AG04449 (cell line): ENCODE measurements at regions not wholly inside any gene's neighbourhood (a gene's known extent, or its start where the extent isn't known, plus 50 kb on each side); places are given as distances from the start of the nearest gene placed in this dataset.

Experiments used
- CTCF ChIA-PET: fragments of 350-600 bp; formaldehyde crosslinking; extraction: SDS; loops from one replicate; lab custom pipeline; 2021; ENCODE audit warnings: antibody characterized with exemption; lab: Yijun Ruan, JAX
- POLR2A ChIA-PET: fragments of 400-600, 350-600 bp; formaldehyde crosslinking; extraction: SDS; loops from one replicate; lab custom pipeline; 2020; ENCODE audit warnings: antibody characterized with exemption, inconsistent platforms; lab: Yijun Ruan, JAX
- DNase-seq: peaks from one replicate; pipeline ENCODE4 v3.0.0-alpha.2; 2010; ENCODE audit warnings: low read depth, low spot score
- H3K4me3 ChIP-seq: 2 replicates; pipeline ENCODE4 v1.5.1; 2011; ENCODE audit warnings: low read depth, mild to moderate bottlenecking, control low read depth, low read length
- TF ChIP-seq, protein P1 (sequence below): IDR thresholded peaks from one replicate; pipeline ENCODE4 v1.5.1; 2011; ENCODE audit warnings: mild to moderate bottlenecking, moderate library complexity, low read length, control low read depth, inconsistent platforms; ENCODE audit not compliant: insufficient read depth; ENCODE audit errors: missing control alignments

DNA sequence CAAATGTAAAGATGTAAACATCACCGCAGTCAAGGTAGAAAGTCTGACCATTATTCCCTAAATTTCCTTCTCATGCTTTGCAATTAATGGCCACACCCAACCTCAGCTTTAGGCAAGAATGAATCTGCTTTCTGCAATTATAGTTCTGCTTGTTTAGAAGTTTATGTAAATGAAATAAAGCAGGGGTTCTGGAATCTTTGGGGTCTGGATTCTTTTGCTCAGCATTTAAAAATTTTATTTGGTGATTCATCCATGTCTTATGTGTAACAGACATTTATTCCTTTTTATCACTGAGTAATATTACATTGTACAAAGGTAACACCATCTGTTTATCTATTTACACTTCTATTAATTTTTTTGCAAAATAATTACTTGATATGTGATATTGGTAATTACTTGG lies 613.6 kb downstream of the UTRN start:
- no peak for DNase-seq
- TF ChIP-seq, protein P1, sequence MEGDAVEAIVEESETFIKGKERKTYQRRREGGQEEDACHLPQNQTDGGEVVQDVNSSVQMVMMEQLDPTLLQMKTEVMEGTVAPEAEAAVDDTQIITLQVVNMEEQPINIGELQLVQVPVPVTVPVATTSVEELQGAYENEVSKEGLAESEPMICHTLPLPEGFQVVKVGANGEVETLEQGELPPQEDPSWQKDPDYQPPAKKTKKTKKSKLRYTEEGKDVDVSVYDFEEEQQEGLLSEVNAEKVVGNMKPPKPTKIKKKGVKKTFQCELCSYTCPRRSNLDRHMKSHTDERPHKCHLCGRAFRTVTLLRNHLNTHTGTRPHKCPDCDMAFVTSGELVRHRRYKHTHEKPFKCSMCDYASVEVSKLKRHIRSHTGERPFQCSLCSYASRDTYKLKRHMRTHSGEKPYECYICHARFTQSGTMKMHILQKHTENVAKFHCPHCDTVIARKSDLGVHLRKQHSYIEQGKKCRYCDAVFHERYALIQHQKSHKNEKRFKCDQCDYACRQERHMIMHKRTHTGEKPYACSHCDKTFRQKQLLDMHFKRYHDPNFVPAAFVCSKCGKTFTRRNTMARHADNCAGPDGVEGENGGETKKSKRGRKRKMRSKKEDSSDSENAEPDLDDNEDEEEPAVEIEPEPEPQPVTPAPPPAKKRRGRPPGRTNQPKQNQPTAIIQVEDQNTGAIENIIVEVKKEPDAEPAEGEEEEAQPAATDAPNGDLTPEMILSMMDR, result no peak
- H3K4me3 ChIP-seq, result no peak overlapping the region
- ChIA-PET CTCF (interaction anchor here (1.2 kb wide), 2 partner anchors 12 to 14 kb away, joined by 3 to 6 read pairs; no protein-coding TSS in a partner anchor), POLR2A (no interaction called here)

GRCh38 chr6:144899161-144899560 lies 614.0 kb downstream of the UTRN start:
- H3K4me3 ChIP-seq, result no peak overlapping the region
- ChIA-PET CTCF (interaction anchor here (1.2 kb wide), 2 partner anchors 13 kb away, joined by 3 to 6 read pairs; no protein-coding TSS in a partner anchor), POLR2A (no interaction called here)
- TF ChIP-seq, protein P1, result no peak
- peak; percentile 90 for DNase-seq

- TF ChIP-seq, protein P1, result no peak
- no peak for DNase-seq
- CTCF ChIA-PET, result no interaction called here
- H3K4me3 ChIP-seq, result no peak overlapping the region
- POLR2A ChIA-PET, result no interaction called here
Observed at GRCh38 chr6:144901412-144901811, 616.3 kb downstream of the UTRN start.

DNA sequence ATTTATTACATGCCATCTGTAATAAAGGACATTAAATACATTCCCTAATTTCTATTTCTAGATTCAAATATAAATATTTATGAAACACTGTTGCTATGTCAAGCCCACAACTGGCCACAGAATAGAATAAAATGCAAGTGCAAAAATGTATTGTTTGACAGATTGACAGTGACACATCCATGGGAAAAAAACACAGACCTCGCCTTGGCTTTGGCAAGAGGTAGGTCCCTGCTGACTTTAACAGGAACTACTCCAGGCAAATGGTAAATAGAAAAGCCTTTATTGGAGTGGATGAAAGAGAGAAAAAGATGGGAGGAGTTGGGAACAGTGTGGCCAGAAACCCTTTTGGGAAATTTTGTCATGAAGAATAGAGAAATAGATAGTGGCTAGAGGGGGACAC lies 622.9 kb downstream of the UTRN start:
- ChIA-PET POLR2A (no interaction called here), CTCF (no interaction called here)
- no peak overlapping the region for H3K4me3 ChIP-seq
- TF ChIP-seq, protein P1, result no peak
- DNase-seq, result no peak

GRCh38 chr6:144909753-144910285 lies 624.7 kb downstream of the UTRN start:
- TF ChIP-seq, protein P1, result no peak
- H3K4me3 ChIP-seq, result no peak overlapping the region
- POLR2A ChIA-PET, result no interaction called here
- no peak for DNase-seq
- CTCF ChIA-PET, result no interaction called here

GRCh38 chr6:144911322-144911721 lies 626.2 kb downstream of the UTRN start:
- ChIA-PET POLR2A (no interaction called here), CTCF (interaction anchor here (0.7 kb wide), 1 partner anchor 139 kb away, joined by 3 read pairs; no protein-coding TSS in a partner anchor)
- DNase-seq, result no peak
- TF ChIP-seq, protein P1, result no peak
- H3K4me3 ChIP-seq, result no peak overlapping the region
